IMR-90 (cell line): ENCODE measurements at regions not wholly inside any gene's neighbourhood (a gene's known extent, or its start where the extent isn't known, plus 50 kb on each side); places are given as distances from the start of the nearest gene placed in this dataset.

ENCODE experiments used
- ATAC-seq: fragments of 200-7000 bp; cut with Tn5 transposase; 2 replicates; pipeline ENCODE4 v1.9.1; 2020; ENCODE audit warnings: low read depth, mild to moderate bottlenecking, moderate library complexity
- BruUV-seq: library from RNA; stranded (reverse); fragments of 400-500 nt; replicated peaks from 2 replicates; lab custom pipeline; 2021; lab: Mats Ljungman, UMichigan
- CTCF ChIA-PET: fragments of 300-600 bp; formaldehyde crosslinking; extraction: SDS; loops from one replicate; lab custom pipeline; 2021; ENCODE audit warnings: antibody characterized with exemption; lab: Yijun Ruan, JAX
- POLR2A ChIA-PET: fragments of 300-600 bp; sonication (Branson Sonifier 250); formaldehyde crosslinking; loops from one replicate; lab custom pipeline; 2022; ENCODE audit warnings: antibody characterized with exemption; ENCODE audit not compliant: unreplicated experiment; lab: Charles Lee
- DNase-seq: peaks from one replicate; pipeline ENCODE4 v3.0.0; 2013
- H2AFZ ChIP-seq: replicated peaks from 2 replicates; pipeline ENCODE3; 2013; ENCODE audit warnings: low read length, mild to moderate bottlenecking; ENCODE audit not compliant: poor library complexity
- H2AK5ac ChIP-seq: 2 replicates; pipeline ENCODE4 v1.6.1; 2013; ENCODE audit warnings: low read depth, low read length, inconsistent platforms
- H2AK9ac ChIP-seq: replicated peaks from 2 replicates; pipeline ENCODE3; 2013; ENCODE audit warnings: mild to moderate bottlenecking, low read depth, low read length, moderate library complexity; ENCODE audit not compliant: poor library complexity
- H2BK120ac ChIP-seq: 2 replicates; pipeline ENCODE4 v1.6.1; 2013; ENCODE audit warnings: low read depth, low read length, inconsistent platforms
- H2BK15ac ChIP-seq: 3 replicates; pipeline ENCODE4 v1.6.1; 2013; ENCODE audit warnings: low read depth, low read length, inconsistent platforms
- H2BK20ac ChIP-seq: 2 replicates; pipeline ENCODE4 v1.6.1; 2013; ENCODE audit warnings: low read depth, mild to moderate bottlenecking, inconsistent platforms, low read length, moderate library complexity
- H2BK5ac ChIP-seq: 2 replicates; pipeline ENCODE4 v1.6.1; 2013; ENCODE audit warnings: mild to moderate bottlenecking, low read depth, low read length, inconsistent platforms; ENCODE audit not compliant: poor library complexity, severe bottlenecking
- H3K14ac ChIP-seq: replicated peaks from 2 replicates; pipeline ENCODE4 v1.6.1; 2013; ENCODE audit warnings: low read depth, low read length, inconsistent platforms
- H3K18ac ChIP-seq: 2 replicates; pipeline ENCODE4 v1.6.1; 2013; ENCODE audit warnings: low read depth, low read length, control low read depth
- H3K23ac ChIP-seq: 2 replicates; pipeline ENCODE4 v1.6.1; 2013; ENCODE audit warnings: low read depth, low read length, inconsistent platforms
- H3K27ac ChIP-seq: 2 replicates; pipeline ENCODE4 v1.5.1; 2013; ENCODE audit warnings: mild to moderate bottlenecking, control low read depth, low read length; ENCODE audit not compliant: insufficient read depth
- H3K27me3 ChIP-seq: 2 replicates; pipeline ENCODE4 v1.6.1; 2013; ENCODE audit warnings: low read length; ENCODE audit not compliant: control insufficient read depth, insufficient read depth
- H3K36me3 ChIP-seq: 2 replicates; pipeline ENCODE4 v1.6.1; 2013; ENCODE audit warnings: low read length, mixed read lengths; ENCODE audit not compliant: control insufficient read depth, insufficient read depth
- H3K4ac ChIP-seq: 2 replicates; pipeline ENCODE4 v1.6.1; 2013; ENCODE audit warnings: low read depth, low read length, inconsistent platforms
- H3K4me1 ChIP-seq: 2 replicates; pipeline ENCODE4 v1.6.1; 2013; ENCODE audit warnings: low read length, mixed read lengths; ENCODE audit not compliant: control insufficient read depth, insufficient read depth
- H3K4me2 ChIP-seq: 2 replicates; pipeline ENCODE4 v1.6.1; 2013; ENCODE audit warnings: low read depth, mild to moderate bottlenecking, control low read depth, low read length, moderate library complexity
- H3K4me3 ChIP-seq: 2 replicates; pipeline ENCODE4 v1.5.1; 2013; ENCODE audit warnings: low read depth, mild to moderate bottlenecking, control low read depth, low read length, moderate library complexity; ENCODE audit not compliant: insufficient read depth
- H3K56ac ChIP-seq: 2 replicates; pipeline ENCODE4 v1.6.1; 2013; ENCODE audit warnings: low read length, inconsistent platforms; ENCODE audit not compliant: insufficient read depth; ENCODE audit errors: extremely low read depth
- H3K79me1 ChIP-seq, 2 experiments: 2 replicates each; pipeline ENCODE4 v1.6.1; 2013; ENCODE audit warnings: low read length in 2 of 2, inconsistent platforms in 1 of 2, low read depth in 1 of 2
- H3K9ac ChIP-seq: 2 replicates; pipeline ENCODE4 v1.6.1; 2013; ENCODE audit warnings: low read depth, low read length, control low read depth
- H3K9me1 ChIP-seq: 2 replicates; pipeline ENCODE4 v1.6.1; 2013; ENCODE audit warnings: low read length, inconsistent platforms; ENCODE audit not compliant: insufficient read depth
- H3K9me3 ChIP-seq: 2 replicates; pipeline ENCODE4 v1.6.1; 2013; ENCODE audit warnings: low read length; ENCODE audit not compliant: control insufficient read depth, insufficient read depth
- H4K20me1 ChIP-seq: 2 replicates; pipeline ENCODE4 v1.6.1; 2013; ENCODE audit warnings: low read length, inconsistent platforms; ENCODE audit not compliant: insufficient read depth
- H4K5ac ChIP-seq: 2 replicates; pipeline ENCODE4 v1.6.1; 2013; ENCODE audit warnings: mild to moderate bottlenecking, low read depth, low read length, control low read depth
- H4K8ac ChIP-seq, 2 experiments: 2 replicates each; pipeline ENCODE4 v1.6.1; 2013; ENCODE audit warnings: low read depth in 2 of 2, low read length in 2 of 2, control low read depth in 1 of 2, inconsistent platforms in 1 of 2
- H4K91ac ChIP-seq: 2 replicates; pipeline ENCODE4 v1.6.1; 2013; ENCODE audit warnings: low read depth, low read length, inconsistent platforms; ENCODE audit not compliant: insufficient read depth
- MXI1 ChIP-seq: IDR thresholded peaks from 2 replicates; pipeline ENCODE4 v1.6.1; 2012; ENCODE audit warnings: low read depth, mild to moderate bottlenecking, low read length, moderate library complexity, borderline replicate concordance
- RCOR1 ChIP-seq: IDR thresholded peaks from 2 replicates; pipeline ENCODE4 v1.6.1; 2012; ENCODE audit warnings: mild to moderate bottlenecking, low read length, improper control_type of control experiment; ENCODE audit not compliant: insufficient replicate concordance
- SMC3 ChIP-seq: fragments of 150-350 bp; IDR thresholded peaks from 2 replicates; pipeline ENCODE4 v1.6.1; 2016; ENCODE audit warnings: low read depth, mild to moderate bottlenecking, antibody characterized with exemption, low read length, moderate library complexity
- WGBS, 2 experiments: methylation state at CpG; one replicate each; pipeline versions ENCODE4 v1.1.5 to v1.1.7; 2013; ENCODE audit warnings: missing lambda C conversion rate in 2 of 2; ENCODE audit not compliant: insufficient read length in 1 of 2; ENCODE audit errors: extremely low coverage in 2 of 2; 5-methylcytosine and 5-hydroxymethylcytosine counted together
- dilution Hi-C: fragments of 300-500 bp; cut with HindIII; formaldehyde crosslinking; loops from one replicate; pipeline ENCODE4 v1.14.3; 2018; ENCODE audit warnings: low sequenced_read_pairs; ENCODE audit not compliant: unreplicated experiment
- in situ Hi-C: fragments of 300-500 bp; cut with MboI; formaldehyde crosslinking; loops from 3 replicates; pipeline ENCODE4 v1.14.3; 2019; ENCODE audit warnings: low sequenced_read_pairs, inconsistent platforms, mixed read lengths
- intact Hi-C: fragments of 100-400 bp; cut with micrococcal nuclease; formaldehyde crosslinking; loops from 2 replicates; pipeline ENCODE4 v1.10.0; 2022
- TF ChIP-seq, protein P1 (sequence below): fragments of 150-350 bp; IDR thresholded peaks from 2 replicates; pipeline ENCODE4 v1.6.1; 2016; ENCODE audit warnings: low read depth, mild to moderate bottlenecking, low read length, moderate library complexity, borderline replicate concordance

DNA sequence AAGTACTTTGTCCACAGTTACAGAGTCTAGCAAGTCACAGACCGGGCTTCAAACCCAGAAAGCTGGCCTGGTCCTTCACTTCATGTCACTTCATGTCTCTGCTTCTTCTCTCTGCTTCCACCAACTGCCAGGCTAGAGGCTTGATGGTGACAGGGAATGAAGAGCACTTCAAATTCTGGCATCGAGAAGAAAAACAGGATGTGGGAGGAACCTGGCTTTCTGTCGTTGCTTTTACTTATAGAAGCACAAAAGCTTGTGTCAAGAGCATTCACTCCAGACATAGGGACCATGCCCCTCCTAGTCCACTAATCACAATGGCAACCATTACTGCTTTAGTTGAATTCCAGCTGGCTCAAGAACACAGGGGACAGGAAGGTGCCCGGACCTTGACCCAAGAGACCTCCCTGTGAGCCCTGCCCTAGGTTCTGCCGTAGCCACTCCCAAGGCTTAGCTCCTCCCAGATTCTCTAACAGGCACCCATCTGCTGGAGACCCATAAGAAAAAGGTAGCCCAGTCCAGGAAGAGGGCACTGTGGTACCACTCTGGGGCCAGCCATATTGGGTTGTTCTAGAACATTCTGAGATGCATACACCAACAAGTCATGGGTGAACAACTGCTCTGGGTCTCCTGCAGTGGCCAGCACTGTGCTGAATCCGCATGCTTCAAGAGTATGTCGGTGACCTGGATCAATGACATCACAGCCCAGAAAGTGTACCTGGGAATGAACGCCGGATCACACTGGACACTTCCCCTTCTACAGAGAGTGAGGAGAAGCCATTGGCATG, 181.8 kb downstream of the C16orf95 start:
- no peak overlapping the region for H3K14ac ChIP-seq
- no peaks in the 10 kb centered on the region for H3K4me1 ChIP-seq
- intact Hi-C loops (no loop called here), in situ Hi-C loops (no loop called here), dilution Hi-C loops (no loop called here)
- no peak overlapping the region for H3K18ac ChIP-seq
- no peak overlapping the region for H3K27ac ChIP-seq
- no peak overlapping the region for H2AK5ac ChIP-seq
- POLR2A ChIA-PET: no interaction called here
- H2BK15ac ChIP-seq: no peak overlapping the region
- H3K4ac ChIP-seq: no peak overlapping the region
- no peak for DNase-seq
- no peaks in the 10 kb centered on the region for H3K79me1 ChIP-seq
- peaks cover 9% of the 10 kb centered on the region for H3K9me3 ChIP-seq
- CTCF ChIA-PET: no interaction called here
- no peak overlapping the region for H3K23ac ChIP-seq
- no peaks in the 10 kb centered on the region for H3K36me3 ChIP-seq
- no peak overlapping the region for H4K5ac ChIP-seq
- H4K20me1 ChIP-seq: no peaks in the 10 kb centered on the region
- H4K8ac ChIP-seq: no peak overlapping the region
- no peak overlapping the region for H3K4me2 ChIP-seq
- H2BK20ac ChIP-seq: no peak overlapping the region
- no peak overlapping the region for H2BK5ac ChIP-seq
- no peak overlapping the region for H4K91ac ChIP-seq
- no peak for TF ChIP-seq RCOR1
- TF ChIP-seq SMC3: no peak
- no peak for TF ChIP-seq MXI1
- TF ChIP-seq, protein P1, sequence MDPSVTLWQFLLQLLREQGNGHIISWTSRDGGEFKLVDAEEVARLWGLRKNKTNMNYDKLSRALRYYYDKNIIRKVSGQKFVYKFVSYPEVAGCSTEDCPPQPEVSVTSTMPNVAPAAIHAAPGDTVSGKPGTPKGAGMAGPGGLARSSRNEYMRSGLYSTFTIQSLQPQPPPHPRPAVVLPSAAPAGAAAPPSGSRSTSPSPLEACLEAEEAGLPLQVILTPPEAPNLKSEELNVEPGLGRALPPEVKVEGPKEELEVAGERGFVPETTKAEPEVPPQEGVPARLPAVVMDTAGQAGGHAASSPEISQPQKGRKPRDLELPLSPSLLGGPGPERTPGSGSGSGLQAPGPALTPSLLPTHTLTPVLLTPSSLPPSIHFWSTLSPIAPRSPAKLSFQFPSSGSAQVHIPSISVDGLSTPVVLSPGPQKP: no peak
- WGBS, 2 experiments: 20% methylated on average over 1 of the region's 9 CpGs; no CpG with 5 or more reads in 1 of the 2 experiments
- no peak overlapping the region for H3K9ac ChIP-seq
- no peak overlapping the region for H3K56ac ChIP-seq
- no peak for ATAC-seq
- no peak overlapping the region for H2BK120ac ChIP-seq
- H2AK9ac ChIP-seq: no peak overlapping the region
- H2AFZ ChIP-seq: no peak overlapping the region
- no peak overlapping the region for H3K4me3 ChIP-seq
- H3K9me1 ChIP-seq: no peaks in the 10 kb centered on the region
- H3K27me3 ChIP-seq: peaks cover 48% of the 10 kb centered on the region
- BruUV-seq: no TSS peak
